ENCODE measurements at regions not wholly inside any gene's neighbourhood (a gene's known extent, or its start where the extent isn't known, plus 50 kb on each side); places are given as distances from the start of the nearest gene placed in this dataset.

DNA sequence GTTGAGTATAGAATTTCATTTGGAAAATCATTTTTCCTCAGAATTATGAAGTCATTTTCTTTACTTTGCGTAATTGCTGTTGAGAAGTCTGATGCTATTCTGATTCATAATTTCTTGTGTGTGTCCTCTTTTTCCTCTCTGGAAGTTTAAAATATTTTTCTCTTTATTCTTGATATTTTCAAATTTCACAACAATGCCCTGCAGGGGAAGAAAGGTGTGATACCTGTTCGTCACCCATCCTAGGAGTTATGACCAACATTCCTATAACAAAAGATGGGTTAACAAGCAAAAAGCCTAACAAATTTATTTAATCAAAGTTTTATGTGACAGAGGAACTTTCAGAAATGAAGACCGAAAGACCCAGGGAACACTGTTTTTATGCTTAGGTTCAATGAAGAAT lies 171.5 kb upstream of the AKIRIN2 start:
- Histone ChIP-seq H2AK5ac (ENCODE audit: low read depth, low read length) (no peak overlapping the region), H3K9me3 (replicated peaks in 1 of 2; ENCODE audit: control insufficient read depth in 2 of 2, insufficient read depth in 1 of 2, low read depth in 1 of 2, low read length in 2 of 2) (no peaks in the 10 kb centered on the region), H2AFZ (ENCODE audit: low read length) (no peak overlapping the region), H2BK12ac (ENCODE audit: low read length) (no peak overlapping the region), H2BK5ac (ENCODE audit: low read length) (no peak overlapping the region), H3K27me3 (ENCODE audit: control insufficient read depth in 3 of 3, insufficient read depth in 3 of 3, low read depth in 1 of 3, low read length in 3 of 3) (no peaks in the 10 kb centered on the region), H3K36me3 (replicated peaks in 1 of 2; ENCODE audit: control insufficient read depth in 2 of 2, insufficient read depth in 2 of 2, low read length in 2 of 2) (no peaks in the 10 kb centered on the region), H3K4me2 (ENCODE audit: insufficient read depth, low read length, poor library complexity, severe bottlenecking) (no peak overlapping the region), H3K9ac (ENCODE audit: low read depth, low read length, poor library complexity) (no peak overlapping the region), H4K91ac (ENCODE audit: low read depth, low read length, poor library complexity) (no peak overlapping the region), H3K23ac (ENCODE audit: low read depth, low read length, poor library complexity) (no peak overlapping the region), H3K4me1 (ENCODE audit: control insufficient read depth in 2 of 2, insufficient read depth in 1 of 2, low read depth in 1 of 2, low read length in 2 of 2) (no peaks in the 10 kb centered on the region), H3K18ac (ENCODE audit: low read length) (no peak overlapping the region), H2BK120ac (ENCODE audit: low read depth, low read length) (no peak overlapping the region), H3K27ac (replicated peaks; ENCODE audit: low read length) (no peak overlapping the region), H3K4ac (ENCODE audit: low read length) (no peak overlapping the region), H4K8ac (ENCODE audit: low read depth, low read length) (no peak overlapping the region), H2BK15ac (ENCODE audit: low read length) (no peak overlapping the region), H3K4me3 (ENCODE audit: low read length in 2 of 2) (no peak overlapping the region), H3K79me1 (ENCODE audit: low read depth, low read length) (no peaks in the 10 kb centered on the region), H3K14ac (ENCODE audit: low read length) (no peak overlapping the region)
- no CpG with 5 or more reads among the region's 3 CpGs for WGBS, 2 donors (ENCODE audit: extremely low coverage in 2 of 2, insufficient read length in 2 of 2, insufficient replicate concordance in 1 of 2)
- DNase-seq (ENCODE audit: low spot score), result no peak

DNA sequence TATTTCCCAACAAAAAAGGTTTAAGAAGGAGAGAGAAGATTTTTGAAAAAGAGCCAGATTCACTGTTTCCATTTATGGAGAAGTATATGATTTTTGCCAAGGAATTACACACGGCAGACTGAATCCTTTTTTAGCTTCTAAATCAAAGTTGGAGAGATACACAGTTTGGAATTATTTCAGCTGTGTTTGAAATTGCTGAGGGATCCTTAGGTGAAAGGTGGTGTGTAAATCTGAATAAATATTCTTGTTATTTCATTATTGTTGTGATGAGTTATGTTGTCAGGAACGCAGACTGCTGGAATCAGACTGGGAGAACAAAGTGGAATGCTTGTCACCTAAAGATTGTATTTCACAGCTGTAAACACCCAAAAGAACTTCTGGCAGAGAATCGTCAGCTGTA lies 168.5 kb upstream of the AKIRIN2 start:
- Histone ChIP-seq H2BK120ac (ENCODE audit: low read depth, low read length) (no peak overlapping the region), H2AFZ (ENCODE audit: low read length) (no peak overlapping the region), H2AK5ac (ENCODE audit: low read depth, low read length) (no peak overlapping the region), H3K9ac (ENCODE audit: low read depth, low read length, poor library complexity) (no peak overlapping the region), H3K14ac (ENCODE audit: low read length) (no peak overlapping the region), H2BK15ac (ENCODE audit: low read length) (no peak overlapping the region), H2BK12ac (ENCODE audit: low read length) (no peak overlapping the region), H3K79me1 (ENCODE audit: low read depth, low read length) (no peaks in the 10 kb centered on the region), H3K4me3 (ENCODE audit: low read length in 2 of 2) (no peak overlapping the region), H3K9me3 (replicated peaks in 1 of 2; ENCODE audit: control insufficient read depth in 2 of 2, insufficient read depth in 1 of 2, low read depth in 1 of 2, low read length in 2 of 2) (no peaks in the 10 kb centered on the region), H4K91ac (ENCODE audit: low read depth, low read length, poor library complexity) (no peak overlapping the region), H3K4me1 (ENCODE audit: control insufficient read depth in 2 of 2, insufficient read depth in 1 of 2, low read depth in 1 of 2, low read length in 2 of 2) (no peaks in the 10 kb centered on the region), H3K23ac (ENCODE audit: low read depth, low read length, poor library complexity) (no peak overlapping the region), H3K36me3 (replicated peaks in 1 of 2; ENCODE audit: control insufficient read depth in 2 of 2, insufficient read depth in 2 of 2, low read length in 2 of 2) (no peaks in the 10 kb centered on the region), H3K27ac (replicated peaks; ENCODE audit: low read length) (no peak overlapping the region), H3K27me3 (ENCODE audit: control insufficient read depth in 3 of 3, insufficient read depth in 3 of 3, low read depth in 1 of 3, low read length in 3 of 3) (no peaks in the 10 kb centered on the region), H4K8ac (ENCODE audit: low read depth, low read length) (no peak overlapping the region), H3K18ac (ENCODE audit: low read length) (no peak overlapping the region), H3K4me2 (ENCODE audit: insufficient read depth, low read length, poor library complexity, severe bottlenecking) (no peak overlapping the region), H2BK5ac (ENCODE audit: low read length) (no peak overlapping the region), H3K4ac (ENCODE audit: low read length) (no peak overlapping the region)
- no peak for DNase-seq (ENCODE audit: low spot score)
- no CpG with 5 or more reads among the region's 3 CpGs for WGBS, 2 donors (ENCODE audit: extremely low coverage in 2 of 2, insufficient read length in 2 of 2, insufficient replicate concordance in 1 of 2)

DNA sequence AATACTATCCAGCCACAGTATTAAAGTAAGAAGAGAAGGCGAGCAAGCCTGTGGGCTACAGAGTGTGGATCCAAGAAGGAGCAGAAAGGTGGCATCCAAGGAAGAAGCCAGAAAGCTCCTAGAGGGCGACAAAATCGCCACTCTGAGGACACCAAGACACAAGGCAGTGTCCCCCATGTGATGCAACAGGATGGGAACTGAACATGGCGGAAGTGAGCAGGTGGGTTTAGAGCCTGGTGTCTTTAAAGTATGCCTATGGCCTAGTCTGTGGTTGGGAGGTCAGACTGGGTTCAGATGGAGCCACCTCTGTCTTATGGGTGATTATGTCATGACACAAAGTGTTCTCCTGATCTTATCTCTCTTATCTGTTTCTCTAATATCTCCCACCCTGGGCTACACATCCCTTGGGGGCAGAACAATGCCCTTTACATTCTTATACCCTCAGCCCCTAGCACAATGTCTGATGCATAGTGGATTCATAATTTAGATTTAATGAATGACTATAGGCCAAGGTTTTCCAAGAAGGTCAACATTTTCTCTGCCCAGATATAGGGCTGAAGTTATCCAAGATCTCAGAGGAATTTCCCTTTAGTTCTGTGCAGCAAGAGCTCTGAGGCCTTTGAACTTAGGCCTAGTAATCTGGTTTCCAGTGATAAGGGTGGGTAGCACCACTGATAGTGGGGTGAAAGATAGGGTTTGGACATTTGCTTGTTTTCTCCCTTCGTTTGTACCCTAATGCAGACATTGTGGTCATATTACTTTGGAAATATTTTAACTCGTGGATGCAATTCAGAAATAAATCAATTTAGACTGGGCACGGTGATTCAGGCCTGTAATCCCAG lies 167.3 kb upstream of the AKIRIN2 start:
- Histone ChIP-seq H3K79me1 (ENCODE audit: low read depth, low read length) (no peaks in the 10 kb centered on the region), H3K36me3 (replicated peaks in 1 of 2; ENCODE audit: control insufficient read depth in 2 of 2, insufficient read depth in 2 of 2, low read length in 2 of 2) (no peaks in the 10 kb centered on the region), H3K4me2 (ENCODE audit: insufficient read depth, low read length, poor library complexity, severe bottlenecking) (no peak overlapping the region), H2AFZ (ENCODE audit: low read length) (no peak overlapping the region), H3K27me3 (ENCODE audit: control insufficient read depth in 3 of 3, insufficient read depth in 3 of 3, low read depth in 1 of 3, low read length in 3 of 3) (no peaks in the 10 kb centered on the region), H4K91ac (ENCODE audit: low read depth, low read length, poor library complexity) (no peak overlapping the region), H2BK120ac (ENCODE audit: low read depth, low read length) (no peak overlapping the region), H3K9me3 (replicated peaks in 1 of 2; ENCODE audit: control insufficient read depth in 2 of 2, insufficient read depth in 1 of 2, low read depth in 1 of 2, low read length in 2 of 2) (no peaks in the 10 kb centered on the region), H3K18ac (ENCODE audit: low read length) (no peak overlapping the region), H3K4me3 (ENCODE audit: low read length in 2 of 2) (no peak overlapping the region), H2BK5ac (ENCODE audit: low read length) (no peak overlapping the region), H4K8ac (ENCODE audit: low read depth, low read length) (no peak overlapping the region), H3K4ac (ENCODE audit: low read length) (no peak overlapping the region), H2BK12ac (ENCODE audit: low read length) (no peak overlapping the region), H2AK5ac (ENCODE audit: low read depth, low read length) (no peak overlapping the region), H3K27ac (replicated peaks; ENCODE audit: low read length) (no peak overlapping the region), H3K9ac (ENCODE audit: low read depth, low read length, poor library complexity) (no peak overlapping the region), H3K4me1 (ENCODE audit: control insufficient read depth in 2 of 2, insufficient read depth in 1 of 2, low read depth in 1 of 2, low read length in 2 of 2) (no peaks in the 10 kb centered on the region), H3K23ac (ENCODE audit: low read depth, low read length, poor library complexity) (no peak overlapping the region), H2BK15ac (ENCODE audit: low read length) (no peak overlapping the region), H3K14ac (ENCODE audit: low read length) (no peak overlapping the region)
- WGBS, 2 donors (ENCODE audit: extremely low coverage in 2 of 2, insufficient read length in 2 of 2, insufficient replicate concordance in 1 of 2), result no CpG with 5 or more reads among the region's 7 CpGs
- DNase-seq (ENCODE audit: low spot score), result no peak

DNA sequence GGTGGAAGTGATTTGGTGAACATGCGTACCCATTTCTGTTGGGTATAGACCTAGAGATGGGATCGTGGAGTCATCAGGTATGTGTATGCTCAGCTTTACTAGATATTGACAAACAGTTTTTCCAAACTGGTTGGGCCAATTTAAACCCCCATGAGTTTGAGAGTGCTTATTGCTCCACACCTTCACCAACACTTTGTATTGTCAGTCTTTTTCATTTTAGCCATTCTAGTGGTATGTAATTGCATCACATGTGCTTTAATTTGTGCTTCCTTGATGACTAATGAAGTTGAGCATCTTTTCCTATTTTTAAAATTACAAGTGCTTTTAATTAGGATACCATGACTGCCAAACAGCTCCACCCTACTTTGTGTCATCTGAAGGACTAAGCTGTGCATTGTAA lies 158.9 kb upstream of the AKIRIN2 start:
- H2BK5ac ChIP-seq (ENCODE audit: low read length), result no peak overlapping the region
- WGBS, 2 donors (ENCODE audit: extremely low coverage in 2 of 2, insufficient read length in 2 of 2, insufficient replicate concordance in 1 of 2), result no CpG with 5 or more reads among the region's 2 CpGs

More for the DNA sequence above, 158.9 kb upstream of the AKIRIN2 start:
- H3K4me1 ChIP-seq (ENCODE audit: control insufficient read depth in 2 of 2, insufficient read depth in 1 of 2, low read depth in 1 of 2, low read length in 2 of 2), result no peaks in the 10 kb centered on the region
- no peak overlapping the region for H2AK5ac ChIP-seq (ENCODE audit: low read depth, low read length)
- H2BK15ac ChIP-seq (ENCODE audit: low read length), result no peak overlapping the region
- H4K91ac ChIP-seq (ENCODE audit: low read depth, low read length, poor library complexity), result no peak overlapping the region
- peaks cover 0 to 1% of the 10 kb centered on the region in 2 donors for H3K9me3 ChIP-seq (replicated peaks in 1 of 2; ENCODE audit: control insufficient read depth in 2 of 2, insufficient read depth in 1 of 2, low read depth in 1 of 2, low read length in 2 of 2)
- no peak overlapping the region for H3K4ac ChIP-seq (ENCODE audit: low read length)
- no peak overlapping the region for H4K8ac ChIP-seq (ENCODE audit: low read depth, low read length)
- no peak overlapping the region for H2BK12ac ChIP-seq (ENCODE audit: low read length)
- no peak overlapping the region for H2AFZ ChIP-seq (ENCODE audit: low read length)
- H2BK120ac ChIP-seq (ENCODE audit: low read depth, low read length), result no peak overlapping the region
- H3K18ac ChIP-seq (ENCODE audit: low read length), result no peak overlapping the region
- H3K27ac ChIP-seq (replicated peaks; ENCODE audit: low read length), result no peak overlapping the region
- H3K79me1 ChIP-seq (ENCODE audit: low read depth, low read length), result no peaks in the 10 kb centered on the region
- H3K4me3 ChIP-seq (ENCODE audit: low read length in 2 of 2), result no peak overlapping the region
- no peak overlapping the region for H3K14ac ChIP-seq (ENCODE audit: low read length)
- no peak overlapping the region for H3K23ac ChIP-seq (ENCODE audit: low read depth, low read length, poor library complexity)
- H3K4me2 ChIP-seq (ENCODE audit: insufficient read depth, low read length, poor library complexity, severe bottlenecking), result no peak overlapping the region
- no peak overlapping the region for H3K9ac ChIP-seq (ENCODE audit: low read depth, low read length, poor library complexity)
- H3K36me3 ChIP-seq (replicated peaks in 1 of 2; ENCODE audit: control insufficient read depth in 2 of 2, insufficient read depth in 2 of 2, low read length in 2 of 2), result no peaks in the 10 kb centered on the region
- peaks cover 0 to 4% (median 0%) of the 10 kb centered on the region in 3 experiments for H3K27me3 ChIP-seq (ENCODE audit: control insufficient read depth in 3 of 3, insufficient read depth in 3 of 3, low read depth in 1 of 3, low read length in 3 of 3)
- no peak for DNase-seq (ENCODE audit: low spot score)

Measured in neuronal stem cell (in vitro differentiated cells).